DND-41 (cell line): ENCODE measurements at regions not wholly inside any gene's neighbourhood (a gene's known extent, or its start where the extent isn't known, plus 50 kb on each side); places are given as distances from the start of the nearest gene placed in this dataset.

Source experiments
- ATAC-seq: fragments of 200-7000 bp; cut with Tn5 transposase; 3 replicates; pipeline ENCODE4 v1.9.1; 2021; ENCODE audit warnings: low read depth; ENCODE audit not compliant: insufficient read depth
- DNase-seq: peaks from one replicate; pipeline ENCODE4 v3.0.0-alpha.2; 2020
- H2AFZ ChIP-seq: 2 replicates; pipeline ENCODE4 v1.6.0; 2012; ENCODE audit warnings: low read depth, low read length
- H3K27ac ChIP-seq: 2 replicates; pipeline ENCODE4 v1.5.1; 2012; ENCODE audit warnings: low read length, inconsistent platforms
- H3K27me3 ChIP-seq: fragments of 200-600 bp; sonication (generic); 2 replicates; pipeline ENCODE4 v1.6.0; 2012; ENCODE audit warnings: low read length, mild to moderate bottlenecking, inconsistent platforms; ENCODE audit not compliant: insufficient read depth, poor library complexity
- H3K36me3 ChIP-seq: 2 replicates; pipeline ENCODE4 v1.5.1; 2012; ENCODE audit warnings: low read length, inconsistent platforms; ENCODE audit not compliant: insufficient read depth
- H3K4me1 ChIP-seq: 2 replicates; pipeline ENCODE4 v1.5.1; 2012; ENCODE audit warnings: mild to moderate bottlenecking, low read length; ENCODE audit not compliant: insufficient read depth
- H3K4me2 ChIP-seq: 2 replicates; pipeline ENCODE4 v1.6.0; 2012; ENCODE audit warnings: mild to moderate bottlenecking, moderate library complexity, low read length, inconsistent platforms; ENCODE audit not compliant: insufficient read depth
- H3K4me3 ChIP-seq, 2 experiments: fragments of 200-600 bp in 1 of 2; shearing (Covaris generic) in 1 of 2; 2 replicates each; pipeline ENCODE4 v1.5.1; 2012 to 2016; ENCODE audit warnings: inconsistent platforms in 2 of 2, low read length in 2 of 2, mild to moderate bottlenecking in 2 of 2, low read depth in 1 of 2, moderate library complexity in 1 of 2
- H3K79me2 ChIP-seq: 2 replicates; pipeline ENCODE4 v1.6.0; 2012; ENCODE audit warnings: low read length, inconsistent platforms; ENCODE audit not compliant: insufficient read depth
- H3K9ac ChIP-seq: 2 replicates; pipeline ENCODE4 v1.6.0; 2012; ENCODE audit warnings: low read depth, mild to moderate bottlenecking, inconsistent platforms, low read length, moderate library complexity
- H3K9me3 ChIP-seq: 2 replicates; pipeline ENCODE4 v1.5.1; 2012; ENCODE audit warnings: low read length, moderate library complexity, mild to moderate bottlenecking, inconsistent platforms; ENCODE audit not compliant: insufficient read depth, severe bottlenecking
- H4K20me1 ChIP-seq: 2 replicates; pipeline ENCODE4 v1.6.0; 2012; ENCODE audit warnings: low read length; ENCODE audit not compliant: insufficient read depth
- EZH2 ChIP-seq: IDR thresholded peaks from 3 replicates; pipeline ENCODE4 v1.6.1; 2012; ENCODE audit warnings: borderline replicate concordance, low read depth, mild to moderate bottlenecking, moderate library complexity, low read length, inconsistent platforms; ENCODE audit not compliant: severe bottlenecking
- TF ChIP-seq, protein P1 (sequence below): IDR thresholded peaks from 2 replicates; pipeline ENCODE4 v1.5.1; 2012; ENCODE audit warnings: borderline replicate concordance, low read length, moderate library complexity, mild to moderate bottlenecking; ENCODE audit not compliant: poor library complexity, severe bottlenecking; ENCODE audit errors: extremely low read depth

- Histone ChIP-seq H3K36me3 (no peaks in the 10 kb centered on the region), H3K9ac (no peak overlapping the region), H3K27ac (no peak overlapping the region), H3K4me1 (no peaks in the 10 kb centered on the region), H2AFZ (no peak overlapping the region), H3K9me3 (no peaks in the 10 kb centered on the region), H3K4me3 (no peak overlapping the region), H3K4me2 (no peak overlapping the region), H4K20me1 (no peaks in the 10 kb centered on the region), H3K79me2 (no peaks in the 10 kb centered on the region), H3K27me3 (no peaks in the 10 kb centered on the region)
- DNase-seq, result no peak
- TF ChIP-seq, protein P1, sequence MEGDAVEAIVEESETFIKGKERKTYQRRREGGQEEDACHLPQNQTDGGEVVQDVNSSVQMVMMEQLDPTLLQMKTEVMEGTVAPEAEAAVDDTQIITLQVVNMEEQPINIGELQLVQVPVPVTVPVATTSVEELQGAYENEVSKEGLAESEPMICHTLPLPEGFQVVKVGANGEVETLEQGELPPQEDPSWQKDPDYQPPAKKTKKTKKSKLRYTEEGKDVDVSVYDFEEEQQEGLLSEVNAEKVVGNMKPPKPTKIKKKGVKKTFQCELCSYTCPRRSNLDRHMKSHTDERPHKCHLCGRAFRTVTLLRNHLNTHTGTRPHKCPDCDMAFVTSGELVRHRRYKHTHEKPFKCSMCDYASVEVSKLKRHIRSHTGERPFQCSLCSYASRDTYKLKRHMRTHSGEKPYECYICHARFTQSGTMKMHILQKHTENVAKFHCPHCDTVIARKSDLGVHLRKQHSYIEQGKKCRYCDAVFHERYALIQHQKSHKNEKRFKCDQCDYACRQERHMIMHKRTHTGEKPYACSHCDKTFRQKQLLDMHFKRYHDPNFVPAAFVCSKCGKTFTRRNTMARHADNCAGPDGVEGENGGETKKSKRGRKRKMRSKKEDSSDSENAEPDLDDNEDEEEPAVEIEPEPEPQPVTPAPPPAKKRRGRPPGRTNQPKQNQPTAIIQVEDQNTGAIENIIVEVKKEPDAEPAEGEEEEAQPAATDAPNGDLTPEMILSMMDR, result no peak
- TF ChIP-seq EZH2, result no peak
- ATAC-seq, result no peak
Observed at GRCh38 chr2:125543968-125544514, 1111.9 kb upstream of the GYPC start.

- H3K36me3 ChIP-seq, result no peaks in the 10 kb centered on the region
- no peaks in the 10 kb centered on the region for H3K4me1 ChIP-seq
- H3K27me3 ChIP-seq, result no peaks in the 10 kb centered on the region
- H2AFZ ChIP-seq, result no peak overlapping the region
- TF ChIP-seq EZH2, result no peak
- TF ChIP-seq, protein P1, result no peak
- H3K4me3 ChIP-seq, result no peak overlapping the region
- no peaks in the 10 kb centered on the region for H3K79me2 ChIP-seq
- no peak overlapping the region for H3K27ac ChIP-seq
- H4K20me1 ChIP-seq, result no peaks in the 10 kb centered on the region
- H3K4me2 ChIP-seq, result no peak overlapping the region
- H3K9me3 ChIP-seq, result no peaks in the 10 kb centered on the region
- ATAC-seq (no peak), DNase-seq (no peak)
- H3K9ac ChIP-seq, result no peak overlapping the region
Observed at GRCh38 chr2:125553768-125554167, 1102.2 kb upstream of the GYPC start.

- no peak overlapping the region for H3K4me3 ChIP-seq
- no peak for TF ChIP-seq EZH2
- TF ChIP-seq, protein P1, result no peak
- no peak for DNase-seq
- no peaks in the 10 kb centered on the region for H4K20me1 ChIP-seq
- H3K9ac ChIP-seq, result no peak overlapping the region
- no peaks in the 10 kb centered on the region for H3K27me3 ChIP-seq
- no peaks in the 10 kb centered on the region for H3K4me1 ChIP-seq
- no peak overlapping the region for H2AFZ ChIP-seq
- no peaks in the 10 kb centered on the region for H3K36me3 ChIP-seq
- no peak overlapping the region for H3K27ac ChIP-seq
- H3K9me3 ChIP-seq, result no peaks in the 10 kb centered on the region
- H3K4me2 ChIP-seq, result no peak overlapping the region
- no peak for ATAC-seq
- H3K79me2 ChIP-seq, result no peaks in the 10 kb centered on the region
Observed at GRCh38 chr2:125554956-125555355, 1101.0 kb upstream of the GYPC start.

- H3K9me3 ChIP-seq, result no peaks in the 10 kb centered on the region
- no peak for ATAC-seq
Observed at GRCh38 chr2:125559186-125559585, 1096.8 kb upstream of the GYPC start.

More at GRCh38 chr2:125559186-125559585, 1096.8 kb upstream of the GYPC start:
- H3K79me2 ChIP-seq, result no peaks in the 10 kb centered on the region
- no peaks in the 10 kb centered on the region for H3K27me3 ChIP-seq
- H4K20me1 ChIP-seq, result no peaks in the 10 kb centered on the region
- H2AFZ ChIP-seq, result no peak overlapping the region
- H3K9ac ChIP-seq, result no peak overlapping the region
- H3K4me2 ChIP-seq, result no peak overlapping the region
- H3K4me3 ChIP-seq, result no peak overlapping the region
- no peaks in the 10 kb centered on the region for H3K36me3 ChIP-seq
- H3K27ac ChIP-seq, result no peak overlapping the region
- TF ChIP-seq EZH2, result no peak
- TF ChIP-seq, protein P1, result no peak
- no peaks in the 10 kb centered on the region for H3K4me1 ChIP-seq
- no peak for DNase-seq
